ENCODE measurements at regions not wholly inside any gene's neighbourhood (a gene's known extent, or its start where the extent isn't known, plus 50 kb on each side); places are given as distances from the start of the nearest gene placed in this dataset.

DNA sequence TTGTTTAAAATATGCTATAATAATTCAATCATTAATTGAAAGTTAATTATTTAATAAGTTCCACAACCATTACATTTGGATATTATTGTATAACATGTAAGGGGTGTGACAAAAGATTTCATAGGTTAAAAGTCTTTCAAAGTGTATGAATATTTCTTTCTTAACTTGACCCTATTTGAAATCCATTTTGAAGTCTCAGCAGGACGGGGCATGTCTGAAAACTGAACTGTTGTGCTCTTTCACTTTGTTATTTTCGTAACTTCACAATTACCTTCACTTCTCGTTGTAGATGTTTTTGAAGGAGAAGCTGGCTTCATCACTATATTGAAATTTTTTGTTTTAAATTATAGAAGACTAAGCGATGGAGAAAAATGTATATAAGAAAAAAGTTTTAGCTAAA lies 1775.7 kb downstream of the PCDH9 start:
- Histone ChIP-seq H3F3A (ENCODE audit: insufficient read depth) (no peaks in the 10 kb centered on the region), H3K4me2 (ENCODE audit: low read depth, low read length, poor library complexity, severe bottlenecking) (no peak overlapping the region), H3K79me2 (ENCODE audit: insufficient read depth, low read length) (no peaks in the 10 kb centered on the region), H3K27me3 (ENCODE audit: low read length) (no peaks in the 10 kb centered on the region), H3K9ac (ENCODE audit: low read length) (no peak overlapping the region), H2AFZ (ENCODE audit: low read depth, low read length, severe bottlenecking) (peak overlapping the region; percentile 47), H3K9me2 (replicated peaks; ENCODE audit: insufficient read depth, low read length) (no peaks in the 10 kb centered on the region), H3K9me3 (ENCODE audit: insufficient read depth, low read length) (no peaks in the 10 kb centered on the region), H3K4me3 (ENCODE audit: insufficient read depth, low read length, poor library complexity, severe bottlenecking) (no peak overlapping the region), H3K36me3 (ENCODE audit: low read length) (no peaks in the 10 kb centered on the region; the same call in 1 of the 2 replicates), H3K27ac (ENCODE audit: low read depth, low read length) (no peak overlapping the region), H4K20me1 (ENCODE audit: low read depth, low read length) (no peaks in the 10 kb centered on the region)
- TF ChIP-seq EZH2phosphoT487 (conservative IDR thresholded peaks at IDR 0.05; ENCODE audit: low read length), result no peak
- TF ChIP-seq, protein P1, sequence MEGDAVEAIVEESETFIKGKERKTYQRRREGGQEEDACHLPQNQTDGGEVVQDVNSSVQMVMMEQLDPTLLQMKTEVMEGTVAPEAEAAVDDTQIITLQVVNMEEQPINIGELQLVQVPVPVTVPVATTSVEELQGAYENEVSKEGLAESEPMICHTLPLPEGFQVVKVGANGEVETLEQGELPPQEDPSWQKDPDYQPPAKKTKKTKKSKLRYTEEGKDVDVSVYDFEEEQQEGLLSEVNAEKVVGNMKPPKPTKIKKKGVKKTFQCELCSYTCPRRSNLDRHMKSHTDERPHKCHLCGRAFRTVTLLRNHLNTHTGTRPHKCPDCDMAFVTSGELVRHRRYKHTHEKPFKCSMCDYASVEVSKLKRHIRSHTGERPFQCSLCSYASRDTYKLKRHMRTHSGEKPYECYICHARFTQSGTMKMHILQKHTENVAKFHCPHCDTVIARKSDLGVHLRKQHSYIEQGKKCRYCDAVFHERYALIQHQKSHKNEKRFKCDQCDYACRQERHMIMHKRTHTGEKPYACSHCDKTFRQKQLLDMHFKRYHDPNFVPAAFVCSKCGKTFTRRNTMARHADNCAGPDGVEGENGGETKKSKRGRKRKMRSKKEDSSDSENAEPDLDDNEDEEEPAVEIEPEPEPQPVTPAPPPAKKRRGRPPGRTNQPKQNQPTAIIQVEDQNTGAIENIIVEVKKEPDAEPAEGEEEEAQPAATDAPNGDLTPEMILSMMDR (IDR thresholded peaks at IDR 0.05; ENCODE audit: insufficient read depth, low read length, poor library complexity, severe bottlenecking), result no peak

DNA sequence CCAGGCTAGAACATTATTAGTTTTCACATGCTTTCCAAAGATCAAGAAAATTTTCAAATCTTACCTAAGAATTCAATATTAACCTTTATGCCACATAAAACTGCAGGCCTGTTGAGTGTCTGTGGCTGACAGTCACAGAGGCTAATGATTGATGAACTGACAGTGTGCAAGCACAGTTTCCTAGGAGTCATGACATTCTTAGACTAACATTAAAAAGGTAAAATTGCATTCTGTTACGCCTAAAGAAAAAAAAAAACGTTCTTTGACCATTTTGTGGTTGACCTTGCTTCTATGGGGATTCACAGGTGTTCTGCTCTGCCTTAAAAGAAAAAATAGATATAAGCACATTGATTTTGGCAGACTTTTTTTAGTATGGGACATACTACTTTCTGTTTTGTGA lies 1776.2 kb downstream of the PCDH9 start:
- no peaks in the 10 kb centered on the region for H3K9me3 ChIP-seq (ENCODE audit: insufficient read depth, low read length)
- H3K27ac ChIP-seq (ENCODE audit: low read depth, low read length), result no peak overlapping the region
- H3F3A ChIP-seq (ENCODE audit: insufficient read depth), result no peaks in the 10 kb centered on the region
- H3K4me2 ChIP-seq (ENCODE audit: low read depth, low read length, poor library complexity, severe bottlenecking), result no peak overlapping the region
- no peak overlapping the region for H2AFZ ChIP-seq (ENCODE audit: low read depth, low read length, severe bottlenecking)
- H3K9me2 ChIP-seq (replicated peaks; ENCODE audit: insufficient read depth, low read length), result no peaks in the 10 kb centered on the region
- no peaks in the 10 kb centered on the region for H4K20me1 ChIP-seq (ENCODE audit: low read depth, low read length)
- no peak overlapping the region for H3K9ac ChIP-seq (ENCODE audit: low read length)
- H3K36me3 ChIP-seq (ENCODE audit: low read length), result no peaks in the 10 kb centered on the region; the same call in 1 of the 2 replicates
- H3K27me3 ChIP-seq (ENCODE audit: low read length), result no peaks in the 10 kb centered on the region
- no peaks in the 10 kb centered on the region for H3K79me2 ChIP-seq (ENCODE audit: insufficient read depth, low read length)
- TF ChIP-seq, protein P1 (IDR thresholded peaks at IDR 0.05; ENCODE audit: insufficient read depth, low read length, poor library complexity, severe bottlenecking), result no peak
- TF ChIP-seq EZH2phosphoT487 (conservative IDR thresholded peaks at IDR 0.05; ENCODE audit: low read length), result no peak
- no peak overlapping the region for H3K4me3 ChIP-seq (ENCODE audit: insufficient read depth, low read length, poor library complexity, severe bottlenecking)

DNA sequence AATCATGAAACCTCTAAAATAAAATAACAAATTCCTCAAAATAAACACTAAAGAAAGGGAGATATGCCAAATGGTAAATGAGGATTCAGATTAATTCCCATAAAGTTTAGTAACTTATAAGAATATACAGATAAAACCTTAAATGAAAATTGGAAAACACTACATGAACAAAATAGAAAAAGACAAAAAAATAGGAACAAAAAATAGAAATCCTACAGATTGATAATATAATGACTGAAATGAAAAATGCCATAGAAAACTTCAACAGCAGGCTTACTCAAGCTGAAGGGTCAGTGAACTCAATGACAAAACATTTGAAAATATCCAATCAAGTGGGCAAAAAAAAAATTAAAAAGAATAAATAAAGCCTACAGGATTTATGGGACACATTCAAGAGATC lies 1784.8 kb downstream of the PCDH9 start:
- Histone ChIP-seq H3K79me2 (ENCODE audit: insufficient read depth, low read length) (no peaks in the 10 kb centered on the region), H3K27me3 (ENCODE audit: low read length) (no peaks in the 10 kb centered on the region), H4K20me1 (ENCODE audit: low read depth, low read length) (no peaks in the 10 kb centered on the region), H3K4me3 (ENCODE audit: insufficient read depth, low read length, poor library complexity, severe bottlenecking) (no peak overlapping the region), H3F3A (ENCODE audit: insufficient read depth) (no peaks in the 10 kb centered on the region), H3K36me3 (ENCODE audit: low read length) (no peaks in the 10 kb centered on the region), H2AFZ (ENCODE audit: low read depth, low read length, severe bottlenecking) (no peak overlapping the region), H3K9me3 (ENCODE audit: insufficient read depth, low read length) (no peaks in the 10 kb centered on the region), H3K27ac (ENCODE audit: low read depth, low read length) (no peak overlapping the region), H3K4me2 (ENCODE audit: low read depth, low read length, poor library complexity, severe bottlenecking) (no peak overlapping the region), H3K9me2 (replicated peaks; ENCODE audit: insufficient read depth, low read length) (no peaks in the 10 kb centered on the region), H3K9ac (ENCODE audit: low read length) (no peak overlapping the region)
- TF ChIP-seq, protein P1 (IDR thresholded peaks at IDR 0.05; ENCODE audit: insufficient read depth, low read length, poor library complexity, severe bottlenecking), result no peak
- TF ChIP-seq EZH2phosphoT487 (conservative IDR thresholded peaks at IDR 0.05; ENCODE audit: low read length), result no peak

All from SU-DHL-6 (cell line).